ENCODE measurements at regions not wholly inside any gene's neighbourhood (a gene's known extent, or its start where the extent isn't known, plus 50 kb on each side); places are given as distances from the start of the nearest gene placed in this dataset.

DNA sequence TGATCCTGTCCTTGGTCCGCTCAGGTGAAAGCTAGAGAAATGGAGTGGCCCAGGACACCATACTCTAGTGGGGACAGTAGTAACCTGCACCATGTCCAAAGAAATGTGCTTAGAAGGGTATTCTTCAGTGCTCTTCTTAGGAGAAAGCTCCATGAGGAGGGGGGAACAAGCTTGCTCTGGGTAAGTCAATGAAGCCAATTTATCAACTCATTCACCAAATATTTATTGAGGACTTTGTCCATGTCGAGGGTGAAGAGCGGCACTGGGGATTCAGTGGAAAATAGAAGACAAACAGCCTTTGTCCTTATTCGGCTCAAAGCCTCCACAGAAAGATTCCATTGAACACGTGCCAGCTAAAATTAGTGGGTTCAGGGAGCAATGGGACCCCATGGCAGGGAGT is 677.8 kb downstream of the BCL11B start:
- no peak for DNase-seq

DNA sequence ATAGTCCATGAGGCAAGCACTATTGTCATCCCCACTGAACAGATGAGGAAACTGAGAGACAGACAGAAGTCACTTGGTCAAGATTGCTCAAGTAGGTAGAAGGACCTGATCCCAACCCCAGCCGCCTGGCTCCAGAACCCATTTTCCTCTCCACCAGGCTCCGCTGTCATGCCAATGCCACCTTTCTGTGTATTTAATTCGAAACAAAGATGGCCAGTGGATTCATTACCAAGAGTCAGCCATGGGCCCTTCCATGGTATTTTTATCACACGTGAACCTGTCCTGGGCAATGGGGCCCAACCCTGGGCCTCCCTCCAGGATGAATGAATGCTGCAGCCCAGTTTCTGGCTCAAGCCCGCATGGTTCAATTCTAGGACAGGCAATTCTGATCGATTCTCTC is 673.4 kb downstream of the BCL11B start:
- no peak for DNase-seq

DNA sequence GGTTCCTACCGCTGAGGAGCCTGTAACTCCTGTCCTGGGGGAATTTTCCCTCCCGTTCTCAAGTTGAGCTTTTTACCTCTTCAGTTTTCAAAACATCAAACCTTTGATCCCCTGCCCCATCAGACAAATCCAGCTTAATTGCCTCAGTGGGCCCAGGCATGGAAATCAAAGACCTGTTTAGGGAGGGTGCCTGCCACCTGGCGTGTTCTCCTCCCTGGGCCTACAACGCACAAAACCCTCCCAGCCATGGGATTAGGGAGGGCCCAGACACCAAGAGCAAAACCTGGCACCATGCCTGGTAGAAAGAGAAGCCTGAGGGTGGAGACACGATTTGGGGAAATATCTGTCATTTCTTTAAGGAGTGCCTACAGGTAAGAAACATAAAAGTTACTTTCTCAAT is 672.9 kb downstream of the BCL11B start:
- DNase-seq, result no peak

DNA sequence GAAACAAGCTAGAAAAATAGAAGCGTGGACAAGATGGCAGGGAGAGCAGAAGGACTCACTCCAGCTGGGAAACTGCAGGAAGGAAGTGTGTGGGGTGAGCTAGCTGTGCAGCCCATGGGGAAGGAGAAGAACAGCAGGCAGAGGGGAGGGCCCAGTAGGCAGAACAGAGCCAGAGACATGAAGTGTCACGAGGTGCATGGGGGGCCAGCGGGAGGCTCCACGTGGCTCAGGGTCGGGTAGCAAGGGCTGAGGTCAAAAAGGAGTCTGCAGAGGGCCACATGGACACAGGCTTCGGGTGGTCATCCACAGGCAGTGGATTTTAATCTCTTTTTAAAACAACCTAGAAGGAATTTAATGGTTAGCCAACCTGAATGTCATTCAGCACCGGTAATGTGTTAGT is 669.0 kb downstream of the BCL11B start:
- DNase-seq, result no peak

DNA sequence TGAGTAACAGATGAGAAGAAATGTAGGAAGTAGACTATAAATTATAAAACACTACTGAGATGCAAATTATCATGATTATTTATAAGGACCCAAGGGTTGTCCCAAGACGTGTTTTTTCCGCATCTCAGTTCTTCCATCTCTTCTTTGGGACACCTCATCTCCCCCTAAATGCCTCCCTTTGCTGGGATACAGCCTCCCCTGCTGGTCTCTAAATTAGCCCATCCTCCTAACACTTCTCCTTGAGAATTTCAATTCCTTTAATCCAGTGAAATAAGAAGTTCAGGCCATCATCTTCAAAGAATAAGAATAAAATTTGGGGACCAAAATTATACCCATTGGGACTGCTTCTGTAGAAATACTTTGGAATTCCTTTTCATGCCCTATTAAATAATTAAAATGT is 667.0 kb downstream of the BCL11B start:
- DNase-seq, result no peak

GRCh38 chr14:98606041-98606640 is 665.9 kb downstream of the BCL11B start:
- DNase-seq, result no peak

DNA sequence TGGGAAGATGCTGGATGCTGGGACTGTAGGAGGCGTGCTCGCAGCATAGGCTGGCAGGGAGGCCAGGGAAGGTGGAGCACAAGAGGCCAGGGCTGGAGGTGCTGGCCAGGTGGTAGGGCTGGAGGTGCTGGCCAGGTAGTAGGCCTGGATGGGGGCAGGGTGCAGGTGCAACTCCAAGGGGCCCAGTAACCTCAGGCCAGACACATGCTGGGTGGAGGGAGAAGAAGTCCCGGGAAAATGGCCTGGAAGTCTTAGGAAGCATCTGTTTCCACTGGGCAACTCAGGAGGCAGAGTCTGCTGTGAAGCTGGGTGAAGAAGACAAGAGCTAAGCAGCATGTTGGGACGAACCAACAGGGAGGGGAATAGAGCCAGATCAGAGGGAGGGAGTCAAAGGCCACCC is 665.2 kb downstream of the BCL11B start:
- DNase-seq, result no peak

- DNase-seq, result no peak
These were observed 664.6 kb downstream of the BCL11B start for GRCh38 chr14:98607341-98607910.

DNA sequence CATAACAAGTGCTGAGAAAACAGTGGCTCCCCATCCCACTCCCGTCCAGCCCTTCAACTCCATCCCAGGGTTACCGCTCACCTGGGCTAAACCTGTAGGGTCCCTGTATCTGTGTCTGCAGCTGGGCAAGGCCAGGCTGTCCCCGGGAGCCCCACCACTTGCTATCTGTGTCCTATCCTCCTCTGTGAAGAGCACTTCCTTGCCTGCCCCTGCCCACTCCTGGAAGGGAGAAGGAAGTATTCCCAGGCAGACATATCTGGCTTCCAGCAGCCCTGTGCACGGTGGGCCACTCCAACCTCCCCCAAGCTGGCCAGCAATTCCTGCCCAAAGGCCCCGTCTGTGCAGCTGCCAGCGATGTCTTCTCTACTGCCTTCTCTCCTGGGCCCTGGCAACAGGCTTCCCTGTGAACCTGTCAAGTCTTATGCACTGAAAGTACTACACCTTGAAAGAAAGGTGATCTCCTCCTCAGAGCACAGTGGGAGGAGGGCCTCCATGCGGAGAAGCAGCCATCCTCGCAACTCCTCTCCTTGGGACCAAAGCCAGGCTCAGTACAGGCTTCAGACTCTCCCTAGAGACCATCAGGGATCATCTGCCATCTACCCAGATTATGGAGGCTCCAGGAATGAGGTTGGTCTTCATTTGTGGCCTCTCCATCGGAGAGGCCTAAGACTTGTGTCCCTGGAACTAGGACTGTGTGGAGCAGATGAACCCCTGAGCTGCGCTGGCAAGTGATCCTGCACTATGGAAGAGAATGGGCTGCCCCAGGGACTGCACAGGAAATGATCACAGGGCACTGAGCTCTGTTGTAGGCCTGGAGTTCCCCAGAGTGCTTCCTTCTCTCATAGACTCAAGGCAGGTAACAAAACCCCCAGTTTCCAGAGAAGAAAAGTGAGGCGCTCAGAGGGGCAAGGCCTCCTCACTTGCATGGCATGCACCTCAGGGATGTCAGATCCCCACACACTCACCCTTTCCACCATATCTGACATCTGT is 663.6 kb downstream of the BCL11B start:
- no peak for DNase-seq

DNA sequence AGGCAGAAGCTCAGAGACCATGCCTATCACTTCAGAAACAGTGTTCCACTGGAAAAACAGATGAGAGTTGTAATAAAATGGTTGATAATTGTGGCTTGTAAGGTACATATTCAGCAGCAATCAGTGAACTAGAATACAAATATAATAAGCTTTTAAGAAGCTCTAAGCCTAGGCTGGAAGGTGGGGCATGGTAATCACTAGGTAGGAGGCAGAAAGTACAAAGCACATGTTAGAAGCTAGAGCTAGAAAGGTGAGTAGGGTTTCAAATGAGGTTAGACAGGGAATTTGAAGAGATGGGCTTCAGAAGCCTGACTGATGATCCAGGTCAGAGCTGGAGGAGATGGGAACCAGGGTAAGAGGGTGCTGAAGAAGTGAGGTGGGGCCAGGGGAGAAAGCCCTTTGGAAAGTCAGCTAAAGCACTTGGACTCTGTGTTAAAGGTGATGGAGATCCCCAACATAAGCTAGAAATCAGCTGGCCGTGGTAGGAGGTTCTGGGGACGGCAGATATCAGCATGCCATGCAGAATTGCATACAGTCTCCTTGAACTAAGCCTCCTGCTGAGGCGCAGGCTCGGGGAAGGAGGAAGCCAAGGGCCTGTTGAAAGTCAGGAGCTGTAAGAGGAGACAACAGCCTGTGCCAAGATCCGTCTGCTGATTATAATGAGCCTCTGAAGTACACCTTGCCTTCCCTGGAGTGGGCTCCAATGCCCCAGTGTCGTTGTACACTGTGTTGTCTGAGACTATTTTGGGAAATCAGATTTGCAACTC is 659.4 kb downstream of the BCL11B start:
- no peak for DNase-seq

DNA sequence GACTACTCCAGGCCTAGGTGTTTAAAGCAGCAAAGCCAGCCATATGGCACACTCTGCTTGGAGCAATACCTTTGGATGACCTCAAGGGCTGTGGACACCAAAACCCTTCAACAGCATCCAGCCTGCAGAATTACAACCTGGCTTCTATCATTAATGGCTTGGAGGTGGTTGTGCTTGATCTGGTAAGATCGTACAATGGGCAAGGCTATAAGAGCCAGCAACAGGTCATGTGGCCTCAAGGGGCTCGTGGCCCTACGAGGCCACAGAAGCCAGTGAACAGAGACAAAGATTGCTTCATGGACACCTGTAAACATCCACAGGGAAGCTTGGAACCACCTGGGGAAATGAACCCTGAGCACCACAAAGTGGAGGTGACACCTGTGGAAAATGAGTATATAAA is 657.3 kb downstream of the BCL11B start:
- no peak for DNase-seq

GRCh38 chr14:98622208-98623051 is 649.6 kb downstream of the BCL11B start:
- DNase-seq, result no peak

DNA sequence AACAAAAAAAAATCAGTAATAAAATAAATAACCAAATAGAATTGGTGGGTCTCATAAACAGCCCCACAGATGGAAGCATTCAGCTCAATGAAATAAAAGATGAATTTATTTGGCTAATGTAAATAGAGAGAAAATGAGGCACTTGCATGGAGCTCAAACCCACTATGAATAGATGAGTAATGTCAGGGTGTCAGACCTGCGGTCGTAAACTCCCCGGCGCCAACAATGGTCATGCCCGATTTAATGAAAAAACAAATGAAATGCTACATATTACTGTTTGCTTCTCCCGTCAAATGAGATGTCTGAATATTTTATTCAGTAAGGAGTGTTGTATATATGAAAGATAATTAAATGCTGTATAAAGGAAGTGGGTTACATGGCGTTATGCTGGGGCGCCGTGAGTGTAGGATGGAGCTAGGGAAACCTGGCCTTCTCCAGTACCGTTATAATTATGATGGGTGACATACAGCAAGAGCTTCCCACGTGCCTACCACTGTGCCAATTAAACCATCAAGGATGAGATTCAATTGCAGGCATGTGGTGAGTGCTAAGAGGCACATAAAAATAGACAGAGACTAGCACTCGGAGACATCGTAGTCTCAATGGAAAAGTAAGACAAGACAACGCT is 648.1 kb downstream of the BCL11B start:
- no peak for DNase-seq

DNA sequence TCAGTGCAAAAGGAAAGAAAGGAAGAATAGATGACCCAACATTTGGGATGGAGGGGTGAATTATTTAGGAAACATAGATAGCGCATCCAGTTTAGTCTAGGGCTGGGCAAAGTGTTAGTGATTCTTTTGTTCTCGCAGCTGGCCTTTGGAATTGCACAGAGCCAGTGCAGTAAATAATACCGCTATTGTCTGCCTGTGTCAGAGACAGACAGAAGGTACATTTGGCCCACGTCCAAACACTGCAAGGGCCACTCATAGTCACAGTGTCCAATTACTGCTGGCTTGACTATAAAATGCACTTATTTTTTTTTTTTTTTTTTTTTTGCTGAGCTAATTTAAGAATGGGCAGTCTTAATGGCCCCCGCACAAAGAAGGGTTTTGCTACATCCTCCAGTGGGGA is 638.6 kb downstream of the BCL11B start:
- DNase-seq, result no peak

DNA sequence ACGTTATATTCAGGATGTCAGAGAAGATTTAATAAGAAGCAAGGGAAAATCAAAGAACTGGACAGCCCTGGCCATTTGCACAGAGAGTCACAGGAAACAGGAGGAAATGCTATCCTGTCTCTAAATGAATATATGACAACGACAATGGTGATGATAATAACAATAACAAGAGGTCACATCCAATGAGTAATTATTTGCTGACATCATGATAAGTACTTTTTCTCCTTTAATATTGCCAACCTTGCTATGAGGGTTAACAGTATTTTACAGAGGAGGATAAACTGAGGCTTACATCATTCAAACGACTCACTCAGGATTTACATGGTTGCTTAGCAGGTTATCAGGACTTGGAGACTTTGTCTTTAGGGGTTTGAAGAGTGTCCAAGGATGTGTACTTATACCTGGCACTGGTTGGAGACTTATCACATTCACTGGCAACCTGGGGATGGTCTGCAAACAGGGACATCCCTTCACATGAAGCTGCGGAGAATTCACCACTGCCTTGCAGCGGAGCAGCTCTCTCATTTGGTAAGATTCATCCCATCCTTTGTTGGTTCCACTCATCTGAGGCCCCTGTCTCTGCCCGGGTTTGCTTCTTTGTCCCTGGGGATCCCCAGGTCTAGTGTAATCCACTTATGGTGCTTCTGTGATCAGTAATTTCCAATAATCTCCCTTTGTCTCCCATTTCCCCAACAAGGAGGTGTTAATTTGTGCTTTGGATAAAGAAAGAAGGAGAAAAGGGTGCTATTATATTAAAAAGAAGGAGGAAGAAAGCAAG is 637.8 kb downstream of the BCL11B start:
- DNase-seq, result no peak

DNA sequence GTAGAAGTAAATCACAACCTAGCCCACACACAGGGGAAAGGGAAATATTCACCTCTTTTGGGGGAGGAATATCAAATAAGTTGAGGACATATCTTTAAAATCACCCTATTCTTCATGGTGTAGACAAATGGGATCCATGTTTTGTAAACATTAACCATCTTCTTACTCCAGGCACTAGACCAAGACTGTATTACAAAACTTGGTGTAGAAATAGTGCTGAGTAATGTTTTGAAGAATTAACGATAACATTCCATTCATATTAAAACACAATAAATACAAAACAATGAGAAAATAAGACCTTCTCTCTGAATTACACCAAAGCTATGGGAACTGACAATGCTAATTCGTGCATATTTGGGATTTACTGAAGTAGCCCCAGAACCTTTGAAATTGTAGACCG is 633.6 kb downstream of the BCL11B start:
- no peak for DNase-seq

GRCh38 chr14:98647754-98648153 is 624.2 kb downstream of the BCL11B start:
- DNase-seq, result no peak

DNA sequence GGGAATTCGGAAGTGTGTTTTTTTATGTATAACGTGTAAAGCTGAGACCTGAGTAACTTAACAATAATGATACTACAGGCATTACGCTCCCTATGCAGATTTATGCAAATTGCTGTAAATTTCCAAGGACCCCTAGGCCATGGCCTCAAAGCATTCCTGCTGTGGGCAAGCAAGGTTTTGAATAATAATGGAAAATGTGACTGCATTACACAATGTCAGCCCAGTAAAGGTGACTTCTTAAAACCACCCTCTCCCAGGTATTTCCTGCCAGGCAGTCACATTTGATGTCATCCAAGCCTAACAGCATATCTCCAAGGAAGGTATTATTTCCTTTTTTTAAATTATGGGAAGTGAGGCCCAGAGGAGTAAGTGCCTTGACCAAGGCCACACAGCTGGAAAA is 621.0 kb downstream of the BCL11B start:
- DNase-seq, result no peak

DNA sequence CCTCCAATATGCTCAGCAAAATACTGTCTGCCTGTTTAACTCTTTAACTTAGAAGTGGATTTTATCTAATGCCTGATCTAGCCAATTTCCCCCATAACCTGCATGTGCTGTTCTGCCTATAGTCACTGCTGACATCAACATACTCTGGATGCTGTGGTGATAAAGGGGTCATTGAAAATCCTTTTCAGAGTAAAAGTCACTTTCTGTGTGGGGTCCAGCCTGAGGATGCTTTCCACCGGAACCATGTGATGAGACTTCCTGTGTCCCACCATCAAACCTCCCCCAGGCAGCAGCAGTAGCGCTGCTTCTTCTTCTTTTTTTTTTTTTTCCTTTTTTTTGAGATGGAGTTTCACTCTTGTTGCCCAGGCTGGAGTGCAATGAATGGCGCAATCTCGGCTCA is 607.0 kb downstream of the BCL11B start:
- DNase-seq, result peak; percentile 6

GRCh38 chr14:98666545-98666944 is 605.5 kb downstream of the BCL11B start:
- no peak for DNase-seq
